Tongue (tissue), 1 donor: ENCODE measurements at regions not wholly inside any gene's neighbourhood (a gene's known extent, or its start where the extent isn't known, plus 50 kb on each side); places are given as distances from the start of the nearest gene placed in this dataset.
"Not testable (repeated sequence)": the region's sequence is repeated elsewhere in the genome, so short reads cannot be mapped to it uniquely, and the experiment has no call there.

ENCODE experiments used
- DNase-seq: peaks from one replicate; pipeline ENCODE4 v3.0.0-alpha.2; 2015

GRCh38 chr4:141459020-141459419 lies 177.4 kb upstream of the IL15 start:
- DNase-seq, result no peak

- DNase-seq, result no peak
Measured at GRCh38 chr4:141462361-141462760, 174.0 kb upstream of the IL15 start.

- no peak for DNase-seq
Measured at GRCh38 chr4:141463678-141464077, 172.7 kb upstream of the IL15 start.

- peak; percentile 79 for DNase-seq
Measured at GRCh38 chr4:141464366-141464765, 172.0 kb upstream of the IL15 start.

DNA sequence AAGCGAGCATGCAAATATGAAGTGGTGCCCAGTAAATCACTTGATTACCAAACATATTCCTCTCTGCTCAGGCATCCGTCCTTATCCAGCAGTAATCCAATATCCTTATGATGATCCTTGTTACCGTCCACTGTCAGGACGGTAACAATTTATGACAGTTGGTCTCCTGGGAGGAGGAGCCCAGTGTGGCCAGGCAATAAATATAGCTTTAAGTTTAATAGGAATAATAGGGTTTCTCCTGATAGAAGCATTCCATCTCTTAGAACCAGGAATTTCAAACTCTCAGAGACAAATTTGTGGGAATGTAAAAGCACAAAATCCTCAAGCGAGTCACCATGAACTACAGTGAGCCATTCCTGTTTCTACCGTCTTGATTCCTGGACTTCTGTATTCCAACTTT lies 171.2 kb upstream of the IL15 start:
- DNase-seq, result no peak

- DNase-seq, result peak; percentile 9
Measured at GRCh38 chr4:141467225-141467624, 169.2 kb upstream of the IL15 start.

- no peak for DNase-seq
Measured at GRCh38 chr4:141469392-141469791, 167.0 kb upstream of the IL15 start.

GRCh38 chr4:141473026-141473540 lies 163.3 kb upstream of the IL15 start:
- DNase-seq, result no peak

DNA sequence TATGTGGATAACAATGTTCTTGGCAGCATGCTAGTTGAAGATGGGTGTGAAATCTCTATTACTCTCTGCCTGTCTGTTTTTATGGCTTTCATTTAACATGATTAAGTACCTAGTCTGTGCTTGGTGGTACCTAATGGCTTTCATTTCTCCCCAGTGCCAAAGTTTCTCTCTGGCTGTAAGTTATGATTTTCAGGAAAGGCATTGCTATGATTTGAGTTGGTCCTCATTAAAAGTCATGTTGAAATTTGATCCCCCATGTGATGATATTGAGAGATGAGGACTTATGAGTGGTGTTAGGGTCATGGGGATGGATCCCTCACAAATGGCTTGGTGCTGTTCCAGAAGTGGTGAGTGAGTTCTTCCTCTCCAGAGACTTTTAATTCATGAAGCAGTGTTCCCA lies 162.4 kb upstream of the IL15 start:
- no peak for DNase-seq

DNA sequence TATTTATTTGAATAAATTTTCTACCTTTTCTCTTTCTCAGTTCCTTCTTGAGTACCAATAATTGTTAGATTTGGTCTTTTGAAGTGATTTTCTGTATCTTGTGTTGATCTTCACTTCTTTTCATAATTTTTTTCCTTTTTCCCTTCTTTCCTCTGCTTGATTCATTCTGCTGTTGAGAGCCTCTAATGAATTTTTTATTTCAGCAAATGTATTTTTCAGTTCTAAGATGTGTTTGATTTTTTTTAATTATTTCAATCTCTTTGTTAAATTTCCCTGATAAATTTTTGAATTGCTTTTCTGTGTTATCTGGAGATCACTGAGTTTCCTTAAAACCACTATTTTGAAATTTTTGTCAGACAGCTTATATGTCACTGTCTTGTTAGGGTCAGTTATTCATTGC lies 155.4 kb upstream of the IL15 start:
- no peak for DNase-seq

GRCh38 chr4:141484298-141484697 lies 152.1 kb upstream of the IL15 start:
- not testable (repeated sequence) for DNase-seq

- peak; percentile 21 for DNase-seq
Measured at GRCh38 chr4:141486375-141486997, 149.9 kb upstream of the IL15 start.

GRCh38 chr4:141497627-141498026 lies 138.8 kb upstream of the IL15 start:
- DNase-seq, result no peak

DNA sequence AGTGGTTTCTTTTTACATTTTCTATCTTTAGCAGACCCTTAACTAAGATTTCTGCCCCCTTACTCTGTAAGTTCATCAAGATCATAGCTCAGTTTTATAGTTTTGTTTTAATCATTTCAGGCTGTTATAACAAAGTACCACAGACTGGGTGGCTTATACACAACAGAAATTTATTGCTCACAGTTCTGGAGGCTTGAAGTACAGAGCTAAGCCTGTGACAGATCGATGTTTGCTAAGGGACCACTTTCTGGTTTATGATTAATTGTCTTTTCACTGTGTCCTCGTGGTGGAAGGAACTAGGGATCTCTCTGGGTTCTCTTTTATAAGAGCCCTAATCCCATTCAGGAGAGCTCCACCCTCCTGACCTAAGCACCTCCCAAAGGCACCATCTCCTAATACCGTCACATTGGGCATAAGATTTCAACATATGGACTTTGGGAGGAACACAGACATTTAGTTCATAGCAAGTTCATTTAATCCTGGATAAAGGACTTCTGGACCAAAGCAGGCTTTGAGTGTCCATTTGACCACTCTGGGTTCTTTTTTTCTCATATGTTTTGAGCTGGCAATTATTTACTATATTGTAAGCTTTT lies 137.0 kb upstream of the IL15 start:
- DNase-seq, result no peak

GRCh38 chr4:141501395-141501794 lies 135.0 kb upstream of the IL15 start:
- no peak for DNase-seq

DNA sequence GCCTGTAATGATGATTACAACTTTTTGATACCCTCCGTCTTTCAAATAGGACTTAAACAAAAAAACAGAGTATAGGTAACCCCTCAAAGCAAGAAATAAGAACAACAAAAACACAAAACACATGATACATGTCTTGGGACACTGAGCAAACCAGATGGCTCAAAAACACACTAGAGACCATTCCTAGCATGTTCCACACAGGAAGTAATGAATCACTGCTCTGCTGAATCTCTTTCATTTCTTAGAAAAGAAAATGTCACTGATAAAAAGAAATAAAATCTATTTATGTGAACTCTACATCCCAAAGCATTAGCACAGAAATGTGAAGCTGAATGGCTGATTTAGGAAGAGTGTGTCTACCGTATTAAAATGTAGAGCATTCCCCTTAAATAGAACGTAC lies 134.5 kb upstream of the IL15 start:
- no peak for DNase-seq

GRCh38 chr4:141502755-141503154 lies 133.6 kb upstream of the IL15 start:
- DNase-seq, result no peak

DNA sequence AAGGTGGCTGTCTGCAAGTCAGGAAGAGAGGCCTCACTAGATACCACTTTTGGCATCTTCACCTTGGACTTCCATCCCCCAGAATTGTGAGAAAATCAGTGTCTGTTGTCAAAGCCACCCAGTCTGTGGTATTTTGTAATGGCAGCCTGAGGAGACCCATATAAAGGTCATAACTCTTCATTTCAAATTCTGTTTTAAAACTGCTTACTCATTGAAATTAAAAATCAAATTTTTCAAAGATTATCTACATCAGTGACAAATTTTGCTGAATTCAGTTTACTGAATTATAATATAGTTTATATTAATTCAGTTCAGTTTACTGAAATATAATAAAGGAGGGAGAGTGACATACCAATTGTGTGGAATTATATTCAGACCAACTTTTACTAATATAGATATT lies 133.1 kb upstream of the IL15 start:
- no peak for DNase-seq

DNA sequence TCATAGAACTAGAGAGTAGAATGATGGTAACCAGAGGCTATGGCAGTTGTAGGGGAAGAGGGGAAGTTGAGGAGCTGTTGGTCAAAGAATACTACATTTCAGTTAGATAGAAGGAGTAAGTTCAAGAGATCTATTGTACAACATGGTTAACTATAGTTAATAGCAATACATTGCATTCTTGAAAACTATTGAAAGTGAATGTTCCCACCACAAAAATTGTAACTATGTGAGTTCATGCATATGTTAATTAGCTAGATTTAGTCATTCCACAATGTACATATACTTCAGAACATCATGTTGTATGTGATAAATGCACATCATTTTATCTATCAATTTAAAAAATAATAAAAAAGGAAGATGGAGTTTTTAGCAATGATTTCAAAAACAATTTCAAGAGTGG lies 125.3 kb upstream of the IL15 start:
- no peak for DNase-seq

DNA sequence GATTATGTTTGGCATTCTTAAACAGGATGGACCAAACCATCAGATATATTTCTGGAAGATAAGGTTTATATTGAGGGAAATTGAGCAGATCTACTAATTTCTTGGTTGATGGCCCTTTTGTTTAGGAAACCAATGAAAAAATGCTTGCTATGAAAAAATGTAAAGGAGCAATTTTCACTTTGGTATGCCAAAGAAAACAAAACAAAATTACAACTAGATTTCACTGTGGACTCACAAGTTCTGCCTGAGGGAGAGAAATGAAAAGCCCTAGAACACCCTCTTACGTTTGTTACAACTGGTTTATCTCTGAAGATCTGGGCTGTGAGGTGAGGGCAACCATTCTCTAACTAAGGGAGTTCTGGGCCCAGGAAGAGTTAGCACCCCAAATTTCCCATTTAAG lies 122.5 kb upstream of the IL15 start:
- DNase-seq, result no peak

GRCh38 chr4:141518222-141518621 lies 118.2 kb upstream of the IL15 start:
- no peak for DNase-seq

- no peak for DNase-seq
Measured at GRCh38 chr4:141524116-141524515, 112.3 kb upstream of the IL15 start.

DNA sequence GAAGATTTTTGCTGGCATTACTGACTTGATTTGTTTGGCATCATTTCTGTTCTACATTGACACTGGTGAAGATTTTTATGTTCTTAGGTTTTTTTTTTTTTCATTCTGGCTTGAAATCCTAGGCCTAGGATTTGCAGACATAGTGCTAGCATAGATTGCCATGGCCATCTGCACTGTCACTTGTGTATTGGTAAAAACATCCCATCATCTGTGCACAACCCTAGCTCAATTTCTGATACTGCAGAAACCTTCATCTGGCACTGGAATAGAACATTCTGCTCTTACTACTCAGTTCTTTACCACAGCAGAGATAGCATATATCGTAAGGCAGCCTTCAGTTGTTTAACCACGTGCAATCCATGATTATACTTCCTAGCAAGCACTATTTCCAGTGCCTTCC lies 111.5 kb upstream of the IL15 start:
- no peak for DNase-seq

DNA sequence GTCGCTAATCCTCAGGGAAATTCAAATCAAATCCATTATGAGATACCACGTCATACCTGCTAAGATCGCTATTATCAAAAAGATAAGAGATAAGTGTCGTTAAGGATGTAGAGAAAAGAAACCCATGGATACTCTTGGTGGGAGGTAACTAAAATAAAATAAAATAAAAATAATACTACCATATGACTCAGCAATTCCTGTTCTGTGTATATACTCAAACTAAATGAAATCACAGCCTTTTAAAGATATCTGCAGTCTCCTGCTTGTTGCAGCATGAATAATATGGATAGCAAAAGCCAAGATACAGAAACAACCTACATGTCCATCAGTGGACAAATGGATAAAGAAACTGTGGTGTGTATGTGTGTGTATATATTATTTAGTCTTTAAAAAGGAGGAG lies 105.8 kb upstream of the IL15 start:
- no peak for DNase-seq

- no peak for DNase-seq
Measured at GRCh38 chr4:141534985-141535384, 101.4 kb upstream of the IL15 start.
